IPS-18c (cell line): ENCODE measurements at regions not wholly inside any gene's neighbourhood (a gene's known extent, or its start where the extent isn't known, plus 50 kb on each side); places are given as distances from the start of the nearest gene placed in this dataset.

ENCODE experiments used
- H3K4me3 ChIP-seq: 2 replicates; pipeline ENCODE4 v1.7.0; 2013; ENCODE audit warnings: low read depth, mild to moderate bottlenecking, low read length, moderate library complexity; ENCODE audit not compliant: insufficient read depth
- H3K9me3 ChIP-seq: one replicate; pipeline ENCODE4 v1.6.1; 2013; ENCODE audit warnings: mild to moderate bottlenecking, low read length, moderate library complexity; ENCODE audit not compliant: control insufficient read depth, insufficient read depth

GRCh38 chr12:4223273-4223845 lies 50.2 kb upstream of the CCND2 start:
- no peak overlapping the region for H3K4me3 ChIP-seq
- H3K9me3 ChIP-seq, result no peaks in the 10 kb centered on the region

GRCh38 chr12:4221258-4221620 lies 52.3 kb upstream of the CCND2 start:
- peaks cover 2% of the 10 kb centered on the region for H3K9me3 ChIP-seq

GRCh38 chr12:4220536-4221257 lies 52.9 kb upstream of the CCND2 start:
- no peak overlapping the region for H3K4me3 ChIP-seq
- H3K9me3 ChIP-seq, result peaks cover 2% of the 10 kb centered on the region

More at GRCh38 chr12:4221258-4221620, 52.3 kb upstream of the CCND2 start:
- no peak overlapping the region for H3K4me3 ChIP-seq

GRCh38 chr12:4217091-4217490 lies 56.5 kb upstream of the CCND2 start:
- Histone ChIP-seq H3K9me3 (peaks cover 2% of the 10 kb centered on the region), H3K4me3 (no peak overlapping the region)

- H3K4me3 ChIP-seq, result no peak overlapping the region
Observed at GRCh38 chr12:4216187-4216927, 57.2 kb upstream of the CCND2 start.

GRCh38 chr12:4215229-4216186 lies 58.1 kb upstream of the CCND2 start:
- no peak overlapping the region for H3K4me3 ChIP-seq
- H3K9me3 ChIP-seq, result peaks cover 2% of the 10 kb centered on the region

More at GRCh38 chr12:4216187-4216927, 57.2 kb upstream of the CCND2 start:
- peaks cover 2% of the 10 kb centered on the region for H3K9me3 ChIP-seq

GRCh38 chr12:4214877-4215228 lies 58.7 kb upstream of the CCND2 start:
- Histone ChIP-seq H3K4me3 (no peak overlapping the region), H3K9me3 (peaks cover 2% of the 10 kb centered on the region)

GRCh38 chr12:4213471-4213870 lies 60.1 kb upstream of the CCND2 start:
- Histone ChIP-seq H3K9me3 (peaks cover 2% of the 10 kb centered on the region), H3K4me3 (no peak overlapping the region)

GRCh38 chr12:4212845-4213244 lies 60.7 kb upstream of the CCND2 start:
- Histone ChIP-seq H3K4me3 (no peak overlapping the region), H3K9me3 (peaks cover 2% of the 10 kb centered on the region)

- Histone ChIP-seq H3K4me3 (no peak overlapping the region), H3K9me3 (no peaks in the 10 kb centered on the region)
Observed at GRCh38 chr12:4211372-4211771, 62.2 kb upstream of the CCND2 start.

- H3K9me3 ChIP-seq, result no peaks in the 10 kb centered on the region
Observed at GRCh38 chr12:4210183-4210582, 63.4 kb upstream of the CCND2 start.

GRCh38 chr12:4206470-4206869 lies 67.1 kb upstream of the CCND2 start:
- Histone ChIP-seq H3K9me3 (no peaks in the 10 kb centered on the region), H3K4me3 (no peak overlapping the region)

More at GRCh38 chr12:4210183-4210582, 63.4 kb upstream of the CCND2 start:
- no peak overlapping the region for H3K4me3 ChIP-seq

- Histone ChIP-seq H3K4me3 (no peak overlapping the region), H3K9me3 (peaks cover 3% of the 10 kb centered on the region)
Observed at GRCh38 chr12:4203772-4204376, 69.7 kb upstream of the CCND2 start.

GRCh38 chr12:4202918-4203317 lies 70.6 kb upstream of the CCND2 start:
- H3K9me3 ChIP-seq, result peaks cover 3% of the 10 kb centered on the region
- H3K4me3 ChIP-seq, result no peak overlapping the region

GRCh38 chr12:4202487-4202886 lies 71.1 kb upstream of the CCND2 start:
- Histone ChIP-seq H3K9me3 (peaks cover 3% of the 10 kb centered on the region), H3K4me3 (no peak overlapping the region)

GRCh38 chr12:4201333-4202100 lies 72.0 kb upstream of the CCND2 start:
- Histone ChIP-seq H3K4me3 (no peak overlapping the region), H3K9me3 (peaks cover 3% of the 10 kb centered on the region)
